Activated CD8-positive, alpha-beta memory T cell treated with anti-CD3 and anti-CD28 coated beads, Interleukin-2, amount 50 U/mL, for 48 hours (primary cell): ENCODE measurements at regions not wholly inside any gene's neighbourhood (a gene's known extent, or its start where the extent isn't known, plus 50 kb on each side); places are given as distances from the start of the nearest gene placed in this dataset.
"Not testable (repeated sequence)": the region's sequence is repeated elsewhere in the genome, so short reads cannot be mapped to it uniquely, and the experiment has no call there.

Source experiments
- DNase-seq: peaks from one replicate; pipeline ENCODE4 v3.0.0-alpha.2; 2020

- no peak for DNase-seq
These were observed 323.4 kb upstream of the RBMS1 start for GRCh38 chr2:160816916-160817499.

- no peak for DNase-seq
These were observed 327.1 kb upstream of the RBMS1 start for GRCh38 chr2:160820691-160821090.

- no peak for DNase-seq
These were observed 328.4 kb upstream of the RBMS1 start for GRCh38 chr2:160822006-160822405.

- DNase-seq: no peak
These were observed 331.8 kb upstream of the RBMS1 start for GRCh38 chr2:160825433-160825832.

- no peak for DNase-seq
These were observed 332.9 kb upstream of the RBMS1 start for GRCh38 chr2:160826496-160826895.

GRCh38 chr2:160828076-160828475, 332.2 kb upstream of the TANK start:
- DNase-seq: no peak

- not testable (repeated sequence) for DNase-seq
These were observed 327.8 kb upstream of the TANK start for GRCh38 chr2:160832381-160832780.

- no peak for DNase-seq
These were observed 325.1 kb upstream of the TANK start for GRCh38 chr2:160835166-160835565.

- no peak for DNase-seq
These were observed 323.5 kb upstream of the TANK start for GRCh38 chr2:160836755-160837154.

- DNase-seq: no peak
These were observed 322.8 kb upstream of the TANK start for GRCh38 chr2:160837416-160837815.

- DNase-seq: no peak
These were observed 322.1 kb upstream of the TANK start for GRCh38 chr2:160838147-160838546.

- no peak for DNase-seq
These were observed 321.5 kb upstream of the TANK start for GRCh38 chr2:160838691-160839090.

GRCh38 chr2:160842286-160842685, 317.9 kb upstream of the TANK start:
- DNase-seq: no peak

- no peak for DNase-seq
These were observed 301.1 kb upstream of the TANK start for GRCh38 chr2:160859096-160859495.

- DNase-seq: no peak
These were observed 298.0 kb upstream of the TANK start for GRCh38 chr2:160862226-160862625.

GRCh38 chr2:160868891-160869290, 291.3 kb upstream of the TANK start:
- no peak for DNase-seq

- no peak for DNase-seq
These were observed 290.8 kb upstream of the TANK start for GRCh38 chr2:160869411-160869810.

GRCh38 chr2:160870729-160871465, 289.3 kb upstream of the TANK start:
- DNase-seq: no peak

- DNase-seq: no peak
These were observed 288.3 kb upstream of the TANK start for GRCh38 chr2:160871953-160872352.

GRCh38 chr2:160876029-160876428, 284.2 kb upstream of the TANK start:
- no peak for DNase-seq

- no peak for DNase-seq
These were observed 283.5 kb upstream of the TANK start for GRCh38 chr2:160876765-160877164.

GRCh38 chr2:160878618-160879017, 281.6 kb upstream of the TANK start:
- DNase-seq: no peak

- DNase-seq: no peak
These were observed 277.3 kb upstream of the TANK start for GRCh38 chr2:160882906-160883305.

GRCh38 chr2:160884056-160884455, 276.2 kb upstream of the TANK start:
- no peak for DNase-seq
